Omental fat pad (tissue), 3 donors: ENCODE measurements at regions not wholly inside any gene's neighbourhood (a gene's known extent, or its start where the extent isn't known, plus 50 kb on each side); places are given as distances from the start of the nearest gene placed in this dataset.
A peak's percentile ranks its signal among the peaks of the same experiment; 100 is the strongest.
"Not testable (repeated sequence)": the region's sequence is repeated elsewhere in the genome, so short reads cannot be mapped to it uniquely, and the experiment has no call there.

Experiments used
- ATAC-seq: fragments of 150-250 bp; one replicate; pipeline ENCODE4 v1.9.1; 2016; ENCODE audit warnings: mild to moderate bottlenecking, moderate library complexity; ENCODE audit not compliant: low FRiP score
- DNase-seq: peaks from one replicate; pipeline ENCODE4 v3.0.0-alpha.2; 2019; ENCODE audit warnings: low spot score
- CTCF ChIP-seq, 3 donors: fragments of 450-650 bp; IDR thresholded peaks; one replicate each; pipeline ENCODE4 v1.5.1; 2016 to 2017; ENCODE audit warnings: antibody characterized with exemption in 3 of 3, mild to moderate bottlenecking in 3 of 3, moderate library complexity in 2 of 3

GRCh38 chr17:30644713-30645112, 167.5 kb downstream of the GOSR1 start:
- ATAC-seq, result peak; percentile 43
- not testable (repeated sequence) for DNase-seq

GRCh38 chr17:30644287-30644686, 167.1 kb downstream of the GOSR1 start:
- DNase-seq, ATAC-seq: not testable (repeated sequence)

GRCh38 chr17:30641428-30641827, 164.2 kb downstream of the GOSR1 start:
- not testable (repeated sequence) for DNase-seq, ATAC-seq

- not testable (repeated sequence) for DNase-seq, ATAC-seq
Observed at GRCh38 chr17:30639391-30639790, 162.2 kb downstream of the GOSR1 start.

GRCh38 chr17:30638968-30639367, 161.8 kb downstream of the GOSR1 start:
- DNase-seq, result not testable (repeated sequence)
- peak; percentile 32 for ATAC-seq

GRCh38 chr17:30631651-30632050, 154.4 kb downstream of the GOSR1 start:
- not testable (repeated sequence) for ATAC-seq, DNase-seq

- not testable (repeated sequence) for DNase-seq, ATAC-seq
Observed at GRCh38 chr17:30625380-30625779, 148.2 kb downstream of the GOSR1 start.

GRCh38 chr17:30624180-30624579, 147.0 kb downstream of the GOSR1 start:
- not testable (repeated sequence) for ATAC-seq, DNase-seq

- not testable (repeated sequence) for DNase-seq, ATAC-seq
Observed at GRCh38 chr17:30609682-30610081, 132.5 kb downstream of the GOSR1 start.

- TF ChIP-seq CTCF (IDR thresholded peaks at IDR 0.05), result no peak
- DNase-seq, result no peak
- ATAC-seq, result no peak
Observed at GRCh38 chr17:30605523-30605922, 128.3 kb downstream of the GOSR1 start.

GRCh38 chr17:30605027-30605426, 127.8 kb downstream of the GOSR1 start:
- ATAC-seq, result no peak
- TF ChIP-seq CTCF (IDR thresholded peaks at IDR 0.05), result no peak
- no peak for DNase-seq

- DNase-seq, ATAC-seq: not testable (repeated sequence)
Observed at GRCh38 chr17:30602396-30602795, 125.2 kb downstream of the GOSR1 start.

GRCh38 chr17:30601984-30602383, 124.8 kb downstream of the GOSR1 start:
- not testable (repeated sequence) for ATAC-seq, DNase-seq
